HG02840 (cell line): ENCODE measurements at regions not wholly inside any gene's neighbourhood (a gene's known extent, or its start where the extent isn't known, plus 50 kb on each side); places are given as distances from the start of the nearest gene placed in this dataset.

Experiments used
- ATAC-seq: cut with Tn5 transposase; IDR thresholded peaks from one replicate; pipeline ENCODE4 v1.9.1; 2021; ENCODE audit warnings: mild to moderate bottlenecking, moderate library complexity, moderate number of reproducible peaks; ENCODE audit not compliant: unreplicated experiment, low FRiP score

DNA sequence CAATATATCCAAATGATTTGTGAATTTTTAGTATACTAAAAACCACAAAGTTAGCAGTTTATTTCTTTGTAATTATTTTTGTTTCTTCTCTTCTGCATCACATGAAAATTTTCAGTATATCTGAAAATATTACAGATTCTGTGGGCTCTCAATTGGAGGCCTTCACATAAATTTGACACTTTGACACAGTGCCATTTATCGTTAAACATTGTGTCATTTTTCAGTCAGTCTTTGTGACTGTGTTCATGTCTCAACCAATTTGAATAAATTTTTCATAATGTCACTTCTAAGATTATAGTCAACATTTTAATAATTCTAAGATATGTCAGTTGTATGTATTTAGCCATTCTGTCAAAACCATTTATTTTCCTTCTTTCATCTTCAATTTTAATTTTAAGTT lies 1303.0 kb downstream of the LRFN5 start:
- no peak for ATAC-seq

DNA sequence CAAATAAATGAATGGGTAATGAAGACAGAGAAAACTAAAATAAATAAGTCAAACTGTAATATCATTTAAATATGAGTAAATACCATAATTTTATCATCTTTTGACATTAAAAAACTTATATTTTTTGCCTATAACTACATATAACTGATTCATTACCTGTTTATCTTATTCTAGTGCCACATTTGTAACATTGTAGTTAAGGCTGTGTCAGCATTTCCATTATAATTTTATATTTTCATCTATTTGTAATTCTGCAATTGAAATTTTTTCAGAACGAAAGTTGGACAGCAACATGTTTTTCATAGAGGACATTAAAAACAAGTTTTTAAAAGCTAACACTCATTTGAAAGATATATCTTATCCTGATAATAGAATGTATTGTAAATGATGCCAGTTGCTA lies 1286.5 kb downstream of the LRFN5 start:
- no peak for ATAC-seq

- ATAC-seq, result no peak
Measured at GRCh38 chr14:42884100-42884499, 1277.4 kb downstream of the LRFN5 start.

DNA sequence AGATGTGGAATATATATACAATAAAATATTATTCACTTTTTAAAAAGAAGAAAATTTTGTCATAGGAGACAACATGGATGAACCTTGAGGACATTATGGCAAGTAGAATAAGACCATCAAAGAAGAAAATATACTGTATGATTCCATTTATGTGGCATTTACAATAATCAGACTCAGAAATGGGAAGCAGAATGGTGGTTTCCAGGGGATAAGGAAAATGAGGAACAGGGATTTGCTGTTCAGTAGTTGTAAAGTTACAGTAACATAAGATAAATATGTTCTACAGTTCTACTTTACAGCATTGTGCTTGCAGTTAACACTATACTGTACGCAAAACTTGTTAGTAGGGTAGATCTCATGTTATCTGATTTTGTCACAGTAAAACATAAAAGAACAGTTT lies 1271.0 kb downstream of the LRFN5 start:
- ATAC-seq, result no peak

- no peak for ATAC-seq
Measured at GRCh38 chr14:42872786-42873185, 1266.1 kb downstream of the LRFN5 start.

DNA sequence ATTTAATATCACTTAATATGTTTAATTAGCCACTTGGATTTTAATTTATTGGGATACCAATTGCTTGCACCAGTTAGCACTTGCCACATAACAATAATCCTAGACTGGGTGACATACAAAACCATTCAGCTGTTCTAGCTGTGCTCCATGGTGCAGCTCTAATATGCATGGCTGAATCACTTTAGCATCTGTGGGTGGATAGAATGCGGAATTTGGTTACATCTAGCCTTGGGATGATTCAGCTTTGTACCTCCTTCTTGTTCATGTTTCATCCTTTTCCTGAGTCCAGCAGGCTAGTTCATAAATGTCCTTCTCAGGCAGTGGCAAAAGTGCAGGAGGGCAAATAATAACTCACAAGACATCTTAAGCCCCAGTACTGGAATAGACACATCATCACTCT lies 1263.0 kb downstream of the LRFN5 start:
- no peak for ATAC-seq

DNA sequence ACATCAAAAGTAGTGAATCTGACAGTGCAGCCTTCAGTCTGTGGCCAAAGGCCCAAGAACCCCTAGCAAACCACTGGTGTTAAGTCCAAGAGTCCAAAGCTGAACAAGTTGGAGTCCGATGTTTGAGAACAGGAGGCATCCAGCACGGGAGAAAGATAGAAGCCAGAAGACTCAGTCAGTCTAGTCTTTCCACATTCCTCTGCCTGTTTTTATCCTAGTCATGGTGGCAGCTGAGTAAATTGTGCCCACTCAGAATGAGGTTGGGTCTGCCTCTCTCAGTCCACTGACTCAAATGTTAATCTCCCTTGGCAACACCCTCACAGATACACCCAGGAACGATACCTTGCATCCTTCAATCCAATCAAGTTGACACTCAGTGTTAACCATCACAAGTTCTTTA lies 1255.4 kb downstream of the LRFN5 start:
- ATAC-seq, result no peak

GRCh38 chr14:42860371-42860770 lies 1253.7 kb downstream of the LRFN5 start:
- no peak for ATAC-seq

GRCh38 chr14:42856106-42856505 lies 1249.4 kb downstream of the LRFN5 start:
- no peak for ATAC-seq

DNA sequence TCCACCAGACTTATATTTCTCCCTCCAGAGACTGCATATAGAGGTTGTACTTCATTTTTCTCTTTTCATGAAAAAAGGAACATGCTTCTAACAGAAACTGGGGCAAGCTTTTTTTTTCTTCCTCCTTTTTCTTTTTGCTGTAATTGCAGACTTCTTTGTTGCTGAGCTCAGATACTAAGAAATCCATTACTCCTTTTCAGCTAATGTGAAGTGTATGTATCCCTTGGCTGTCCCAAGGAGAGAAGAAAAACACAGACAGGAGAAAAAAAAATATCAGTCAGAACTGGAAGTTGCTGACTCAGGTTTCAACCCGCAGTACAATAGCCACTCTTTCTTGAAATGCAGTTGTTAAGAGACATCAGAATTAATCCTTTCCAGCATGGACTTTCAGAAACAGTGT lies 1248.4 kb downstream of the LRFN5 start:
- ATAC-seq, result no peak

GRCh38 chr14:42854061-42854460 lies 1247.4 kb downstream of the LRFN5 start:
- ATAC-seq, result no peak

DNA sequence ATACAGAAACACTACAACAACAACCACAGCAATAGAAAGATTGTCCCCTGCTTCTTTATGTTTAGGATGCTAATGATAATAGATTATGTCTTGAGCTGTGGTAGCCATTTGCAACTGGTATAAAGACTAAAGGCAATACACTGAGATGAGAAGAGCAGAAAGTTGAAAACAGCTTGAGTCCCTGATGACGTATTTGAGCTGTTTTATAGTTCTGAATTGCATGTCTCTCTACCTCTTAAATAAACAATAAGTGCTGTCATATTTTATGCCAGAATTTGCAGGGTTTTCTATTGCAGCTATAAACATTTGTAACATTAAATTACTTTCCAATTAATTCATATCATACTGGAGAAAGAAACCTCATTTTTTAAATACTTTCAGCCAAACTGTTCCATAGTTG lies 1242.0 kb downstream of the LRFN5 start:
- ATAC-seq, result no peak

DNA sequence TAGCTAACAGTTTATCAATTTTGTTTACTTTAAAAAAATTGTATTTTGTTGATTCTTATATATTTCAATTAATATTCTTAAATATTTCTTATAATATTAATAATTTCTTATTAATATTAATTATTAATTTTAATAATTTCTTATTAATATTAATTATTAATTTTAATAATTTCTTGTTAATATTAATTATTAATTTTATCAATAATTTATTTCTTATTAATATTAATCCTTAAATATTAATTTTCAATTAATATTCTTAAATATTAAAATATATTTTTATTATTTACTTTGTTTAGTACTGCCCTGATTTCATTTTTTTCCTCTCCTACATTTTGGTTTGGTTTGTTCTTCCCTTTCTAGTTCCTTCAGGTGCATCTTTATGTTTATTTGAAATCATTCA lies 1208.1 kb downstream of the LRFN5 start:
- no peak for ATAC-seq

GRCh38 chr14:42806909-42807315 lies 1200.2 kb downstream of the LRFN5 start:
- no peak for ATAC-seq

GRCh38 chr14:42804141-42804540 lies 1197.5 kb downstream of the LRFN5 start:
- ATAC-seq, result no peak

DNA sequence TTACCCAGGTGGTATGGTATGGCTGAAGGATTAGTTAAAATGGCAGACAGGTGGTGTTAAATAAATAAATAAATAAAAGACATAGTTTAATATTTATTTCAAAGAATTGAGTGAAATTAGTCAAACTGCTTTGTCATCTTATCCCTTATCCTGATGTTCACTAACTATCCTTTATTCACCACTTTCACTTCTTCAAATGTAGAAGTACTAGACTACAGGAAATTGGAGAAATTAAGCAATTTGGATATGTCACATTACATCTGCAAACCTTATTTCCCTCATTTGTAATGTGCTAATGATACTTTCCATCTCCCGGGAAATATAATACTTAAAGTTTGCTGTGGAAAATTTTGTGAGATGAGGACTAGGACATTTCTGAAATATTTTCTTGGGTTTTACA lies 1195.7 kb downstream of the LRFN5 start:
- ATAC-seq, result no peak

GRCh38 chr14:42792166-42792565 lies 1185.5 kb downstream of the LRFN5 start:
- ATAC-seq, result no peak

DNA sequence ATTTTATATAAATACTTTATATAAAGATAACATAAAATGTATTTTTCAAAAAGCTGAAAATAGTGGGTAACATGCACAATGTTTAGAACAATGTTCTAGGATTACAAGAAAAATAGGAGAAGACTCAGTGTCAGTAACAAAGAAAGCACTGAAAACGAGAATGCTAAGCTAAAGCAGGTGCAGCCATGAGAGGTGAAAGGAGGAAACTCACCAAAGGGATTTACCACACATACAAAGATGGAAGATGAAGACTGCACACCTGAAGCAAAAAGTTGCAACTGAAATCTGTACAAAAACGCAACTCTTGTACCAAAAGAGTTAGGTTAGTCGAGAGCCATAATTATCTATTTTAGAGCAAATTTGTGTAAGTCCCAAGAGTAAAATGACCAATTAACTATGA lies 1176.1 kb downstream of the LRFN5 start:
- ATAC-seq, result no peak

GRCh38 chr14:42778984-42779383 lies 1172.3 kb downstream of the LRFN5 start:
- no peak for ATAC-seq

GRCh38 chr14:42750771-42751170 lies 1144.1 kb downstream of the LRFN5 start:
- ATAC-seq, result no peak

GRCh38 chr14:42742084-42742483 lies 1135.4 kb downstream of the LRFN5 start:
- no peak for ATAC-seq

DNA sequence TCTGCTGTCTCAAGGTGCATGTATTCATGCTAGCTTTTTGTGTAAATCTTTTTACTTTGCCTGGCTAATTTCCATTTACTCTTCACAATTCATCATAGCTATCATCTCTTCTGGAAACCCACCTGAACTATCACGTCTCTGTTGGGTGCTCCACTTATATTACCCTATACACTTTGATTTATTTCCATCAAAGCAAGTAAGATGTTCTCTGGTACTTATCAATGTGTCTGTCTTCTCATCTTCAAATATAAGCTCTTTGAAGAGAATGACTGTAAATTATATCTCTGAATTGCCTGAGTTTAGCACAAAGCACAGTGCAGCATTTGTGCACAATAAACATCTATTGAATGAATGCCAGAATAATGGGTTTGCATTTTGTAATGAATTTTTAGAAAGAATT lies 1129.7 kb downstream of the LRFN5 start:
- no peak for ATAC-seq

- ATAC-seq, result no peak
Measured at GRCh38 chr14:42734041-42734440, 1127.4 kb downstream of the LRFN5 start.
